Suprapubic skin (tissue), 3 donors: ENCODE measurements at regions not wholly inside any gene's neighbourhood (a gene's known extent, or its start where the extent isn't known, plus 50 kb on each side); places are given as distances from the start of the nearest gene placed in this dataset.

Source experiments
- EP300 ChIP-seq: sonication (generic); formaldehyde crosslinking; IDR thresholded peaks from one replicate; pipeline ENCODE4 v1.6.1; 2017; ENCODE audit warnings: antibody characterized with exemption
- POLR2A ChIP-seq, 2 donors: fragments of 450-650 bp; IDR thresholded peaks; one replicate each; pipeline ENCODE4 v1.6.1; 2017; ENCODE audit warnings: antibody characterized with exemption in 2 of 2, mild to moderate bottlenecking in 2 of 2, moderate library complexity in 2 of 2
- TF ChIP-seq, protein P1 (sequence below), 2 donors: fragments of 200-600 bp in 1 of 2; fragments of 450-650 bp in 1 of 2; sonication (generic) in 1 of 2; IDR thresholded peaks; one replicate each; pipeline ENCODE4 v1.5.1; 2016 to 2019; ENCODE audit warnings: antibody characterized with exemption in 2 of 2, mild to moderate bottlenecking in 1 of 2, moderate library complexity in 1 of 2

DNA sequence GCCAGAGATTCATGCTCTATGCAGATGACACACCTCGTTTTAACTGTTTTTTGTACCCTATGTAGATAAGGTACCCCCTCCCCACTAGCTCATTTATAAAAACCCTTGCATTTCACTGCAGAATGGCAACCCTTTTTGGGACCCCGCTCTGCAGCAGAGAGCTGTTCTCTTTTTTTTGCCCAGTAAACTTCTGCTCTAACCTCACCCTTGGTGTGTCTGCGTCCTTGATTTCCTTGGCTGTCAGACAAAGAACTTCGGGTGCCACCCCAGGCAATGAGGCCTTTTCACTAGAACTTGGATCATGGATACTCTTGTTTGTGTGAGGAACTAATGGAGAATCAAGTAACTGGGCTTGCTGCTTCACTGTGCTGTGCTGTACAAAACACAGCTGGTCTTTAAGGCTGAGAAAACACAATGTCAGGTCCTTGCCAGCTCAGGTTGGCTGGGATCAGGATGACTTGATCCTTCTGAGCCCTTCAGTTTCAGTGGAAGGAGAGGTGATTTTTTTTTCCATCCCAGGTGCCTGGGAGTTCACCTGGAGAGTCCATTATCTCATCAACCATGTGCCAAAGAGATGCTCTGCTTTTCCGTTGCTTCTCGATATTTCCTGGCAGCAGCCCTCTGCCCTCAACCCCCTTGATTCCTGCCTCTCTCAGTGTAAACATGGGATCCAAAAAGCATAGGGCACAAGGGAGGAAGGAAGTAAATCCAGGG is 133.2 kb upstream of the FAM20A start:
- TF ChIP-seq POLR2A (IDR thresholded peaks at IDR 0.05) (no peak), EP300 (no peak)
- TF ChIP-seq, protein P1, sequence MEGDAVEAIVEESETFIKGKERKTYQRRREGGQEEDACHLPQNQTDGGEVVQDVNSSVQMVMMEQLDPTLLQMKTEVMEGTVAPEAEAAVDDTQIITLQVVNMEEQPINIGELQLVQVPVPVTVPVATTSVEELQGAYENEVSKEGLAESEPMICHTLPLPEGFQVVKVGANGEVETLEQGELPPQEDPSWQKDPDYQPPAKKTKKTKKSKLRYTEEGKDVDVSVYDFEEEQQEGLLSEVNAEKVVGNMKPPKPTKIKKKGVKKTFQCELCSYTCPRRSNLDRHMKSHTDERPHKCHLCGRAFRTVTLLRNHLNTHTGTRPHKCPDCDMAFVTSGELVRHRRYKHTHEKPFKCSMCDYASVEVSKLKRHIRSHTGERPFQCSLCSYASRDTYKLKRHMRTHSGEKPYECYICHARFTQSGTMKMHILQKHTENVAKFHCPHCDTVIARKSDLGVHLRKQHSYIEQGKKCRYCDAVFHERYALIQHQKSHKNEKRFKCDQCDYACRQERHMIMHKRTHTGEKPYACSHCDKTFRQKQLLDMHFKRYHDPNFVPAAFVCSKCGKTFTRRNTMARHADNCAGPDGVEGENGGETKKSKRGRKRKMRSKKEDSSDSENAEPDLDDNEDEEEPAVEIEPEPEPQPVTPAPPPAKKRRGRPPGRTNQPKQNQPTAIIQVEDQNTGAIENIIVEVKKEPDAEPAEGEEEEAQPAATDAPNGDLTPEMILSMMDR (IDR thresholded peaks at IDR 0.05): no peak
